GM12872 (cell line): ENCODE measurements at regions not wholly inside any gene's neighbourhood (a gene's known extent, or its start where the extent isn't known, plus 50 kb on each side); places are given as distances from the start of the nearest gene placed in this dataset.

Experiments used
- CTCF ChIP-seq: IDR thresholded peaks from 3 replicates; pipeline ENCODE4 v1.5.1; 2011; ENCODE audit warnings: low read depth, mild to moderate bottlenecking, low read length, moderate library complexity; ENCODE audit not compliant: insufficient read depth

GRCh38 chr12:108423486-108423885 is 84.4 kb upstream of the CMKLR1 start:
- no peak for TF ChIP-seq CTCF

GRCh38 chr12:108419949-108420348 is 80.8 kb upstream of the CMKLR1 start:
- no peak for TF ChIP-seq CTCF

- TF ChIP-seq CTCF = no peak
Measured at GRCh38 chr12:108418164-108418890, 79.2 kb upstream of the CMKLR1 start.

- TF ChIP-seq CTCF = no peak
Measured at GRCh38 chr12:108414021-108414420, 74.9 kb upstream of the CMKLR1 start.

GRCh38 chr12:108410689-108411088 is 71.6 kb upstream of the CMKLR1 start:
- TF ChIP-seq CTCF = no peak

GRCh38 chr12:108409481-108409880 is 70.4 kb upstream of the CMKLR1 start:
- TF ChIP-seq CTCF = no peak

- no peak for TF ChIP-seq CTCF
Measured at GRCh38 chr12:108403952-108404351, 64.8 kb upstream of the CMKLR1 start.
